DND-41 (cell line): ENCODE measurements at regions not wholly inside any gene's neighbourhood (a gene's known extent, or its start where the extent isn't known, plus 50 kb on each side); places are given as distances from the start of the nearest gene placed in this dataset.

Experiments used
- EZH2 ChIP-seq: IDR thresholded peaks from 3 replicates; pipeline ENCODE4 v1.6.1; 2012; ENCODE audit warnings: borderline replicate concordance, low read depth, mild to moderate bottlenecking, moderate library complexity, low read length, inconsistent platforms; ENCODE audit not compliant: severe bottlenecking
- TF ChIP-seq, protein P1 (sequence below): IDR thresholded peaks from 2 replicates; pipeline ENCODE4 v1.5.1; 2012; ENCODE audit warnings: borderline replicate concordance, low read length, moderate library complexity, mild to moderate bottlenecking; ENCODE audit not compliant: poor library complexity, severe bottlenecking; ENCODE audit errors: extremely low read depth

DNA sequence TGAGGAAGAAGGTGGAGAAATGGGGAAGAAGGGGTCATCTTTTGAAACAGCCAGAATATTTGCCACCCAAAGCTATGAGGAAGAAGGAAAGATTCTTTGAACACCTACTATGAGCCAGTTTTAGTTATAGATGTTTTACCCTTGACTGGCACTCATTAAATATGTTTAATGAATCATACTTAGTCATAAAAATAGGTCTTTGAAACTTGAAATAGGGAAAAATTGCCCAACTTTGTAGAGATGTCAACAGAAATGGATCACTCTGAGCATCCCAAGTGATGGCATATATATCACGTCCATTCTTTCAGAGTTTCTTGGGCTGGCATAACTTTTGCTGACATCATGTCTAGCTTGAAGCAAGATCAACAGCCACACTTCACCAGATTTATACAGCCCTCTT, 263.5 kb downstream of the RPAP3 start:
- TF ChIP-seq, protein P1, sequence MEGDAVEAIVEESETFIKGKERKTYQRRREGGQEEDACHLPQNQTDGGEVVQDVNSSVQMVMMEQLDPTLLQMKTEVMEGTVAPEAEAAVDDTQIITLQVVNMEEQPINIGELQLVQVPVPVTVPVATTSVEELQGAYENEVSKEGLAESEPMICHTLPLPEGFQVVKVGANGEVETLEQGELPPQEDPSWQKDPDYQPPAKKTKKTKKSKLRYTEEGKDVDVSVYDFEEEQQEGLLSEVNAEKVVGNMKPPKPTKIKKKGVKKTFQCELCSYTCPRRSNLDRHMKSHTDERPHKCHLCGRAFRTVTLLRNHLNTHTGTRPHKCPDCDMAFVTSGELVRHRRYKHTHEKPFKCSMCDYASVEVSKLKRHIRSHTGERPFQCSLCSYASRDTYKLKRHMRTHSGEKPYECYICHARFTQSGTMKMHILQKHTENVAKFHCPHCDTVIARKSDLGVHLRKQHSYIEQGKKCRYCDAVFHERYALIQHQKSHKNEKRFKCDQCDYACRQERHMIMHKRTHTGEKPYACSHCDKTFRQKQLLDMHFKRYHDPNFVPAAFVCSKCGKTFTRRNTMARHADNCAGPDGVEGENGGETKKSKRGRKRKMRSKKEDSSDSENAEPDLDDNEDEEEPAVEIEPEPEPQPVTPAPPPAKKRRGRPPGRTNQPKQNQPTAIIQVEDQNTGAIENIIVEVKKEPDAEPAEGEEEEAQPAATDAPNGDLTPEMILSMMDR, result no peak
- no peak for TF ChIP-seq EZH2
